ENCODE measurements at regions not wholly inside any gene's neighbourhood (a gene's known extent, or its start where the extent isn't known, plus 50 kb on each side); places are given as distances from the start of the nearest gene placed in this dataset.

DNA sequence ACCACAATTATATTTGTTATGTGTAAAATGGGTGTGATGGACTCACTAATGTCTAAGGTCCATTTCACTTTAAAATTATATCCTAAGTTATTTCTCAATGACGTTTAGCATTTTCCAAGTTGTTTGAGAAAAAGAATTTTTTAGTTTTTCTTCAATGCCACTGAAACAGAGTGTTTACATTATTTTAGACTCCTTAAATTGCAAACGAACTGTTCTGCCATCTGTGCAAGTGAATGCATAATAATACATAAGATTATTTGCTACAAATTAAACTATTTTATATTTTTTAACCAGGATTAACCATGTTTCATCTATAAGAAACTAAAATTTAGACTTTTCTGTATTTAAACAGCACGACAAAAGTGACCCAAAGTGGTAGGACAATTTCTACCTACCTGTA, 425.4 kb downstream of the NDFIP2 start:
- no peak overlapping the region for H3K4ac ChIP-seq (ENCODE audit: low read depth, low read length)
- no peak overlapping the region for H4K91ac ChIP-seq (ENCODE audit: insufficient read length, low read depth, low read length)
- Mint-ChIP-seq H3K36me3 (ENCODE audit: insufficient read depth in 1 of 3, low read depth in 3 of 3) (no peaks in the 10 kb centered on the region; a peak in 1 of 7 replicates), H3K9me3 (no peaks in the 10 kb centered on the region), H3K27ac (no peak overlapping the region), H3K4me1 (peaks cover under 1 to 6% of the 10 kb centered on the region in 2 experiments; a peak in 2 of 4 replicates), H3K4me3 (no peak overlapping the region), H3K27me3 (ENCODE audit: low read depth) (no peaks in the 10 kb centered on the region)
- no peak overlapping the region for H2AFZ ChIP-seq (ENCODE audit: low read length)
- H2BK5ac ChIP-seq (ENCODE audit: insufficient read length, low read length) = no peak overlapping the region
- H3K27me3 ChIP-seq (ENCODE audit: insufficient read depth, low read length) = no peaks in the 10 kb centered on the region
- no peaks in the 10 kb centered on the region for H3K23me2 ChIP-seq (ENCODE audit: insufficient read length, low read depth, low read length, poor library complexity, severe bottlenecking)
- H2AK5ac ChIP-seq (ENCODE audit: insufficient read length, low read length) = no peak overlapping the region
- no peak overlapping the region for H3K9ac ChIP-seq (ENCODE audit: extremely low read depth, insufficient read length, low read length)
- H3K27ac ChIP-seq (ENCODE audit: insufficient read length, low read depth, low read length) = no peak overlapping the region
- no peak overlapping the region for H3K56ac ChIP-seq (ENCODE audit: insufficient read length, low read depth, low read length)
- no peaks in the 10 kb centered on the region for H3K4me1 ChIP-seq (ENCODE audit: insufficient read depth, low read length)
- H3K23ac ChIP-seq (ENCODE audit: insufficient read length, low read depth, low read length) = no peak overlapping the region
- DNase-seq = no peak
- no peaks in the 10 kb centered on the region for H3K9me3 ChIP-seq (ENCODE audit: control insufficient read depth, low read depth, low read length)
- TF ChIP-seq, protein P1, sequence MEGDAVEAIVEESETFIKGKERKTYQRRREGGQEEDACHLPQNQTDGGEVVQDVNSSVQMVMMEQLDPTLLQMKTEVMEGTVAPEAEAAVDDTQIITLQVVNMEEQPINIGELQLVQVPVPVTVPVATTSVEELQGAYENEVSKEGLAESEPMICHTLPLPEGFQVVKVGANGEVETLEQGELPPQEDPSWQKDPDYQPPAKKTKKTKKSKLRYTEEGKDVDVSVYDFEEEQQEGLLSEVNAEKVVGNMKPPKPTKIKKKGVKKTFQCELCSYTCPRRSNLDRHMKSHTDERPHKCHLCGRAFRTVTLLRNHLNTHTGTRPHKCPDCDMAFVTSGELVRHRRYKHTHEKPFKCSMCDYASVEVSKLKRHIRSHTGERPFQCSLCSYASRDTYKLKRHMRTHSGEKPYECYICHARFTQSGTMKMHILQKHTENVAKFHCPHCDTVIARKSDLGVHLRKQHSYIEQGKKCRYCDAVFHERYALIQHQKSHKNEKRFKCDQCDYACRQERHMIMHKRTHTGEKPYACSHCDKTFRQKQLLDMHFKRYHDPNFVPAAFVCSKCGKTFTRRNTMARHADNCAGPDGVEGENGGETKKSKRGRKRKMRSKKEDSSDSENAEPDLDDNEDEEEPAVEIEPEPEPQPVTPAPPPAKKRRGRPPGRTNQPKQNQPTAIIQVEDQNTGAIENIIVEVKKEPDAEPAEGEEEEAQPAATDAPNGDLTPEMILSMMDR (conservative IDR thresholded peaks at IDR 0.05) = no peak
- no peaks in the 10 kb centered on the region for H3K79me1 ChIP-seq (ENCODE audit: insufficient read depth, low read depth, low read length, poor library complexity, severe bottlenecking)
- no peak overlapping the region for H2BK12ac ChIP-seq (ENCODE audit: insufficient read length, low read depth, low read length)
- H4K8ac ChIP-seq (replicated peaks; ENCODE audit: insufficient read length, low read depth, low read length) = no peak overlapping the region
- no peak overlapping the region for H3K14ac ChIP-seq (ENCODE audit: insufficient read depth, low read length)
- H4K20me1 ChIP-seq (ENCODE audit: control insufficient read depth, insufficient read depth, insufficient read length) = no peaks in the 10 kb centered on the region
- H3K4me2 ChIP-seq (ENCODE audit: insufficient read depth, insufficient read length, low read length) = no peak overlapping the region
- no CpG with 5 or more reads among the region's 3 CpGs for WGBS (ENCODE audit: extremely low coverage, insufficient read length, low lambda C conversion rate)
- no peak overlapping the region for H2BK15ac ChIP-seq (ENCODE audit: low read depth, low read length)
- H2BK20ac ChIP-seq (ENCODE audit: low read depth, low read length, poor library complexity, severe bottlenecking) = no peak overlapping the region
- no peak overlapping the region for H3T11ph ChIP-seq (ENCODE audit: low read length)
- H2BK120ac ChIP-seq (ENCODE audit: low read depth, low read length, poor library complexity, severe bottlenecking) = no peak overlapping the region
- no peak overlapping the region for H3K18ac ChIP-seq (ENCODE audit: insufficient read length, low read depth, low read length)
- no peaks in the 10 kb centered on the region for H3K79me2 ChIP-seq (ENCODE audit: insufficient read depth, low read length)
- H4K5ac ChIP-seq (ENCODE audit: insufficient read length, low read depth, low read length) = no peak overlapping the region
